HG02759 (cell line): ENCODE measurements at regions not wholly inside any gene's neighbourhood (a gene's known extent, or its start where the extent isn't known, plus 50 kb on each side); places are given as distances from the start of the nearest gene placed in this dataset.
"Not testable (repeated sequence)": the region's sequence is repeated elsewhere in the genome, so short reads cannot be mapped to it uniquely, and the experiment has no call there.

Experiments
- ATAC-seq: cut with Tn5 transposase; IDR thresholded peaks from one replicate; pipeline ENCODE4 v1.9.1; 2021; ENCODE audit warnings: mild to moderate bottlenecking, moderate library complexity; ENCODE audit not compliant: unreplicated experiment

DNA sequence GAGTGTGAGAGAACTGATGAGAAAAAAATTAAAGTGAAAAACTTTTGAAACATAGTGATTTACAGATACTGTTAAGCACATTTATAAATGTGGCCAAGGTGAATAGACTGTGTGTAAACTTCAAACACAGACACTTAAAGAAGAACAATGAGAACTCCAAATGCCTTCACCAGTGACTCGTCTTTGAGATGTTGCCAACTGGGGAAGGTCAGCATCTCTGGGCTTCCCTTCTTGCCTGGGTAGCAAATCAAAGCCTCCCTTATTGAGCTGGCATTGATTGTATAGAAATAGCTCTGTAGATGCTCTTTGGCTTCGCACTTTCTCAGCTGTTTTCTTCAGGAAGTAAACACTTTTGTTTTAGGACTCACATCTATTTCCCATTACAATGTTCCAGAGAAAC, 177.3 kb upstream of the SGCG start:
- ATAC-seq, result no peak

DNA sequence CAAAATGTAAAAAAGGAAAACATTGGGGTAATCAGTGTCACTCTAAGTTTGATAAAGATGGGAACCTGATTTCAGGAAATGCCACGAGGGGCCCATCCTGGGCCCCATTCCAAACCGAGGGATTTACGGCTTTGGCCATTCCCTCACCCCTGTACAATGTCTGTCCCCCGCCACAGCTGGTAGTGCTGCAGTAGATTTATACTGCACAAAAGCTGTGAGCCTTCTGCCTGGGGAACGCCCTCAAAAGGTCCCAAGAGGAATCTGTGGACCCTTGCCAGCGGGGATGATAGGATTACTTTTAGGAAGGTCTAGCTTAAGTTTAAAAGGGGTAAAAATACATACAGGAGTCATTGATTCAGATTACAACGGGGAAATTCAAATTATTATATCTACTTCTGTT, 173.4 kb upstream of the SGCG start:
- ATAC-seq, result no peak

DNA sequence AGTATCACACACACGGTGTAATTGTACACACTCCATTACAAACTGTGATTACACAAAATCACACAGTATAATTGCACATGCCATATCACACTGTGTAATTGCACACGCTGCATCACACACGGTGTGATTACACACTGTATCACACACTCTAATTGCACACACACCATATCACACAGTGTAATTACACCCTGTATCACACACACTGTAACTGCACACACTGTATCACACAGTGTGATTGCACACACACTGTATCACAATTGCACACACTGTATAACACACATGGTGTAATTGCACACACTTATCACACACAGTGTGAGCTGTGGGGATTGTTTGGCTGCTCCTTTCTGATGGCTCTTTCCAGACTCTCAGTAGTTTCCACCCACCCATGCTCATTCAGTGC, 162.6 kb upstream of the SGCG start:
- ATAC-seq, result no peak

GRCh38 chr13:23020246-23020843, 160.4 kb upstream of the SGCG start:
- peak; percentile 99 for ATAC-seq

DNA sequence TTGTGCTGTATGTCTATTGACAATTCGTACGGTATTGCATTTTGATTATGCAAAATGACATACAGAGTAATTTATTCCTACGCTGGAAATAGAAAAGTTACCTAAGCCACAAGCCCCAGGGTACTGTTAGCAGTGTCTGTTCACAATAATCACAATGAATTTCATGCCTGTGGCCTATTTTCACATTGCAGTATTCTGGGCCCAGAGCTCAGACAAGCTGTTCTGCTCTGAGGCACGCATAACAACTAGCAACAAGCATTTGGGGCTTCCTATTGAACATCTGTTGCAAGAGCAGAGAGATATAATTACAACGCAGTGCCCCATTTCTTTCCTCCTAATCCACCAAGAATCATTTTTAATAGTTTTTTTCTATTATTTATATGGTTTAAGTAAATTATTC, 158.9 kb upstream of the SGCG start:
- no peak for ATAC-seq

DNA sequence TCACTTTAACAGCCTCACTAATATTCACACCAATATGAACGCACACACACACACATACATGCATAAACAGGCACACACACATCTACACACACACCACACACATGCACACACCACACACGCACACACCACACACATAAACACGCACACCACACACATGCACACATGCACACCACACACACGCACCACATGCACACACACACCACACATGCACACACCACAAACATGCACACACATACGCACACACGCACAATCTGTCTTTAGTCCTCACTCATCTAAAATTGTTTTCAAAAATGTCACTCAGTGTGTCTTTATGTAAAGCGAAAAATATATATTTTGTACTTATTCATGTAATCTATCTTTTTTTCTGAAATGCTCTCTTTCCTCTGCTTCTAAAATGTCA, 158.1 kb upstream of the SGCG start:
- no peak for ATAC-seq

GRCh38 chr13:23025864-23026608, 154.7 kb upstream of the SGCG start:
- no peak for ATAC-seq

DNA sequence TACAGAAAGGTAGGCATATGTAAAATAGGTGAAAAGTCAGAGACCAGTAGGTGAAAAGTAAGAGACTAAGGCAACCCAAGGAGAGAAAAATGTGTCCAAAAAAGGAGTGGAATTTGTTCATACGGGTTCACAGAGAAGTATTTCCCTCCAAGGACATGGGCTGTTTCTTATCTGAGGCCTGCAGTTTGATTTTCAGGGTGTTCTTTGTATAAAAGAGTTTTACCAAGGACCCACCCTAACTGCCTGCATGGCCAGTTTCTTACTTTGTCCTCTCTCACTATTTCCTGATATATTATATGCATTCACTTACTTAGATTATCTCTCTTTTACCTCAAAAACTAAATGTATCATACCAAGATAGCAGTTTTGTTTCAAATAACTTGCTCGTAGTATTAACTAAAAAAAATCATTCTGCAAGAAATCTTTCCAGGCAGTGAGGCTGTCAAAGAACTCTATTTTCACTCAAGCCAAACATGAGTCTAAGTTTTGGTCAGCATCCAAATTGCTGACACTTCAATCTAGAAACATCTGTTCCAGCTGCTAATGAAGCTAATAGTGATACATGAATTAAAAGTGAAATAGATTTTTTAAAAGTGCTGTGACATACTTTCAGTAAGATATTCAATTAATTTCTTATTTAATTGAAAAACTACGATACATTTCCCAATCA, 141.4 kb upstream of the SGCG start:
- ATAC-seq, result no peak

GRCh38 chr13:23042181-23042580, 138.6 kb upstream of the SGCG start:
- no peak for ATAC-seq

- no peak for ATAC-seq
Observed at GRCh38 chr13:23044906-23045305, 135.9 kb upstream of the SGCG start.

DNA sequence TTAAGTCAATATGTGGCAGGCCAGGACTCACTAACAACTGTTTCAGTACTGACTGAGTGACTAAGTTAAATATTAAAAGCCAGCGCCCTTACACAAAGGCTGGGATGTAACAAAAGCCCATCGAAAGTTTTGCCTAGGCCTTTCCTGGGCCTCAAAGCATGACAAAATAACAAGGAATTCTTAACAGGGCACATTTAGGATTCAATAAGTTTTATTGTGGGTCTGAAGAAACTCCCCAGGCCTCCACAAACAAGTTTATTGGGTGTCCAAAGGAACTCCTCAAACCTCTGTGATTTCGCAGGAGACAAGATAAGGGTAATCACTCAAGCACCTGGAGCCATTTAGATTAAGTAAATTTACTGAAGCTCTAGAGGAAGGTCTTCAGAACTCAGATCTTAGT, 130.7 kb upstream of the SGCG start:
- ATAC-seq, result no peak

GRCh38 chr13:23053711-23054110, 127.1 kb upstream of the SGCG start:
- ATAC-seq, result not testable (repeated sequence)

DNA sequence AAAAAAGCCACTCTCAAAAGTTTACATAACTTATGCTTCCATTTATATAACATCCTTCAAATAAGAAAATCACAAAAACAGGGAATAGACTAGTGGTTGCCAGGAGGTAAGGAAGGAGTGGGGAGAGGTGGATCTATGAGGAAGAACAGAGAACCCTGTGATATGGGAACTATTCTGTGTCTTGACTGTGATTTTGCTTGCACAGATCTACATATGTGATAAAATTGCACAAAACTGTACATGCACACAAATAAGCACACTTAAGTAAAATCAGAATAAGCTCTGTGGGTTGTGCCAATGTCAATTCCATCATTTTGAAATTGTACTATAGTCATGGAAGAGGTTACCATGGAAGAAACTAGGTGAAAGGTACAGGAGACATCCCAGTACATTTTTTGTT, 121.6 kb upstream of the SGCG start:
- no peak for ATAC-seq

DNA sequence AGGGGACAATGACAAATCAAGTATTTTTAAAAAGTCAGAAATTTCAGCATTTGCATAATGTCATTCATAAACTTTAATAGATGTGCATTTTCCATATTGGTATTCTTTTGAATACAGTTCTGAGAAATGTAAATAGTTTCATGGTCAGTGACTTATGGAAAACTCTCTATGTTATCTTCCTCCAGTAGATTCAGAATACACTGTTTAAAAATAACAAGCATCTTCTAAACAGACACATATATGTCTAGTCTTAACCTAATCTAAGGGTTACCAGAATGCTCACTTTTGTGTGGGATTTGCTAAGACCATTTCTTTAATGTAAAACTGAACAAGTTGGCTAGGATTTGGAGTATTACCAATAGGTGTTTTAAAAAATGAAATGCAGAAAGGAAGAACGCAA, 119.8 kb upstream of the SGCG start:
- ATAC-seq, result no peak

GRCh38 chr13:23067129-23067528, 113.7 kb upstream of the SGCG start:
- ATAC-seq, result no peak

GRCh38 chr13:23069566-23069965, 111.2 kb upstream of the SGCG start:
- no peak for ATAC-seq

DNA sequence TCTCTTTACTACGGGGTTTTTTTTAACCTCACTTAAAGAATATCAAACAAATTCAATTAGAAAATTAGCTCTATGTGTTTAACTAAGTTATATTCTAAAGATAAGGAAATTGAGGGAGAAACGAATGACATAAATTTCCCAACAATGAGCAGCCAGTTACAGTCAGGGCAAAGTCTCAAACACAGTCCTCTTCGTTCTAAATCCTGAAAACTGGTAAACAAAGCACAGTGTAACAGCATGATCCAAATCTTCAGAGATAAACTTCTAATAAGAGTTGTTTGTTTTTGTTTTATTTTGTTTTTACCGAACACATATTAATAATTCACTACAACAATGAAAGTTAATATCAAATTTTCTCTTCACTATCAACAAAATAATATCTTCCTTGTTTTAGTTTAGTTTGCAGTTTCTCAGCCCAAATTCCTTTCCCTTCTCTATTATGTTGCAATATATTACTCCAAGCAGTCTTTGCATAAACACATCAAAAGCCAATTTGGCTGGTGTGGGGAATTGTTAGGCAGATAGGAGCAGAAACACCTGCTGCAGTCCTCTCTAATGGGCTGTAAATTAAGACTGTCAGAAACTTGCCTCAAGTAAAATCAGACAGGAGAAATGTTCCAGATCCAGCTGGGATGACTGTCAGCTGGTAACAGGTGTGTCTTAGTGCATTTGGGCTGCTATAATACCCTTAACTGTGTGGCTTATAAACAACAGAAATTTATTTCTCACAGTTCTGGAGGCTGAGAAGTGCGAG, 106.5 kb upstream of the SGCG start:
- ATAC-seq, result no peak

GRCh38 chr13:23081220-23081619, 99.6 kb upstream of the SGCG start:
- ATAC-seq, result no peak

- ATAC-seq, result no peak
Observed at GRCh38 chr13:23081901-23082300, 98.9 kb upstream of the SGCG start.

DNA sequence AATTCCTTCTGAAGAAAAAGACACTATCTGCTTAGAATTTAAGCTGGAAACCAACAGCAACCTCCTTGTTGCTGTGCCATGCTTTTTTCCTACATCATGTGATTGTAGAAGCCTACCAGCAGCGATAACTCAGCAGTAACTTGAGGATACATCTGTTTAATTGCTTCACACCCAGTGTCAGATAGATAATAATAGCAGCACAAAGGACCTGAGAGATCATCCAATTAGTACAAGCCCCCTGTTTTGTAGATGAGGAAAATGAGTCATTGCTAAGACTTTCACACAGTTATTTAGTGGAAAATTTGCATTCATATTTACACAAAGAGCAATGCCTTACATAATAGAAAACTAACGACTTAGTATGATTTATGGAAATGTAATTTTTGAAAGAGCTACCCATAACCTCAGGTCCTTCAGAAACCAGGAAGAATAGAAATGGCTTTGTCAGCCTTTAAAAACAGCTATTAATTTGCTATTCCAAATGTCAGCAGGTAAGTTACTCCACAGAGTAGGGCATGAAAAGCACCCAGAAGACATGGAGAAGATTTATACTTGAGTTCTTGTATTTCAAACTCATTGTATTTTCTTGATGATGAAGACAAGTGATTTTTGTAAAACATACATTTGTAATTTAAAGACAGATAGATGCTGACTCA, 93.7 kb upstream of the SGCG start:
- ATAC-seq, result no peak

DNA sequence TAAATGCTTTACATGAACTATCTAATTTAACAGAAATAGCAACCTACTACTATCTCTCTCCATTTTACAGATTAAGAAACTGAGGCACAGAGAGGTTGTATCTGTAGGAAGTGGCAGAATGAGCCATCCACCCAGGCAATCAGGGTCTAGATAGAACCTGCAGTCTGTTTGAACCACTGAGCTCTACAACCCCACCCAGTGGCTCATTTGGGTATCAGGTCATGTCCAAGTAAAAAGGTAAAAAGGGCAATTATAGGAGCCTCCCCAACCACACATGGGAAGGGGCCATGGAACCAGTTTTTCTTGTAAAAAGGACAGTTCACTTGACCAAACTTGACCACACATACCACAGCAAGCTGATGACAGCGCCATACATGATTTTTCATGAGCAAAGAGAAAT, 92.9 kb upstream of the SGCG start:
- ATAC-seq, result peak; percentile 62
